Fibroblast of lung (primary cell): ENCODE measurements at regions not wholly inside any gene's neighbourhood (a gene's known extent, or its start where the extent isn't known, plus 50 kb on each side); places are given as distances from the start of the nearest gene placed in this dataset.

ENCODE experiments used
- DNase-seq, 2 donors: peaks; one replicate each; pipeline versions ENCODE4 v3.0.0 to v3.0.0-alpha.2; 2010; ENCODE audit warnings: low read depth in 2 of 2
- H2AFZ ChIP-seq: 2 replicates; pipeline ENCODE4 v1.5.1; 2012; ENCODE audit warnings: low read length, control low read depth, inconsistent platforms
- H3K27ac ChIP-seq: 2 replicates; pipeline ENCODE4 v1.5.1; 2011; ENCODE audit warnings: low read length, control low read depth; ENCODE audit not compliant: insufficient read depth
- H3K27me3 ChIP-seq: 2 replicates; pipeline ENCODE4 v1.5.1; 2011; ENCODE audit warnings: mild to moderate bottlenecking, low read length; ENCODE audit not compliant: control insufficient read depth, insufficient read depth
- H3K36me3 ChIP-seq: 2 replicates; pipeline ENCODE4 v1.5.1; 2011; ENCODE audit warnings: low read length; ENCODE audit not compliant: control insufficient read depth, insufficient read depth
- H3K4me1 ChIP-seq: 2 replicates; pipeline ENCODE4 v1.5.1; 2011; ENCODE audit warnings: low read length; ENCODE audit not compliant: control insufficient read depth, insufficient read depth; ENCODE audit errors: extremely low read depth
- H3K4me2 ChIP-seq: 2 replicates; pipeline ENCODE4 v1.5.1; 2011; ENCODE audit warnings: low read length, control low read depth; ENCODE audit not compliant: insufficient read depth; ENCODE audit errors: extremely low read depth
- H3K4me3 ChIP-seq, 4 experiments: fragments of 200-600 bp in 1 of 4; sonication (generic) in 1 of 4; replicated peaks in 1 of 4; 2 replicates each; pipeline ENCODE4 v1.5.1; 2011 to 2016; ENCODE audit warnings: low read length in 4 of 4, low read depth in 3 of 4, mild to moderate bottlenecking in 3 of 4, control low read depth in 2 of 4, inconsistent platforms in 1 of 4, mixed read lengths in 1 of 4; ENCODE audit not compliant: insufficient read depth in 1 of 4; ENCODE audit errors: control extremely low read depth in 1 of 4
- H3K79me2 ChIP-seq: 2 replicates; pipeline ENCODE4 v1.5.1; 2012; ENCODE audit warnings: mild to moderate bottlenecking, low read length, inconsistent platforms; ENCODE audit not compliant: control insufficient read depth, insufficient read depth
- H3K9ac ChIP-seq: 2 replicates; pipeline ENCODE4 v1.5.1; 2011; ENCODE audit warnings: mild to moderate bottlenecking, low read length, control low read depth; ENCODE audit not compliant: insufficient read depth
- H3K9me3 ChIP-seq: 2 replicates; pipeline ENCODE4 v1.5.1; 2012; ENCODE audit warnings: low read depth, low read length; ENCODE audit not compliant: control insufficient read depth, insufficient read depth
- H4K20me1 ChIP-seq: 2 replicates; pipeline ENCODE4 v1.5.1; 2011; ENCODE audit warnings: low read length; ENCODE audit not compliant: control insufficient read depth, insufficient read depth; ENCODE audit errors: extremely low read depth
- CTCF ChIP-seq, 2 donors: IDR thresholded peaks in 1 of 2; conservative IDR thresholded peaks in 1 of 2; 1 replicate in 1 of 2; 2 replicates in 1 of 2; pipeline ENCODE4 v1.5.1; 2011 to 2012; ENCODE audit warnings: low read length in 2 of 2, control low read depth in 1 of 2, inconsistent platforms in 1 of 2, low read depth in 1 of 2, mild to moderate bottlenecking in 1 of 2
- EZH2 ChIP-seq: IDR thresholded peaks from 2 replicates; pipeline ENCODE4 v1.5.1; 2012; ENCODE audit warnings: low read length, control low read depth, mild to moderate bottlenecking; ENCODE audit errors: missing control alignments

- Histone ChIP-seq H4K20me1 (no peaks in the 10 kb centered on the region), H3K9ac (no peak overlapping the region)
- no peak for DNase-seq
Observed at GRCh38 chr5:58264276-58264675, 195.6 kb downstream of the PLK2 start.

GRCh38 chr5:58263296-58263695 is 196.6 kb downstream of the PLK2 start:
- no peaks in the 10 kb centered on the region for H4K20me1 ChIP-seq
- TF ChIP-seq CTCF (conservative IDR thresholded peaks at IDR 0.05 in 1 of 2, IDR thresholded peaks at IDR 0.05 in 1 of 2; ENCODE audit: low read depth in 1 of 2, low read length in 2 of 2), result no peak
- no peak for TF ChIP-seq EZH2
- H3K36me3 ChIP-seq, result no peaks in the 10 kb centered on the region
- H3K9me3 ChIP-seq, result no peaks in the 10 kb centered on the region
- H3K4me1 ChIP-seq, result peaks cover 2% of the 10 kb centered on the region
- H2AFZ ChIP-seq, result no peak overlapping the region
- H3K79me2 ChIP-seq, result no peaks in the 10 kb centered on the region
- no peak overlapping the region for H3K27ac ChIP-seq
- H3K9ac ChIP-seq, result no peak overlapping the region
- H3K27me3 ChIP-seq, result no peaks in the 10 kb centered on the region
- no peak overlapping the region for H3K4me3 ChIP-seq
- DNase-seq, result peak in 1 of 2 donors; percentile 57
- no peak overlapping the region for H3K4me2 ChIP-seq

More at GRCh38 chr5:58264276-58264675, 195.6 kb downstream of the PLK2 start:
- H3K4me2 ChIP-seq, result no peak overlapping the region
- H3K27me3 ChIP-seq, result no peaks in the 10 kb centered on the region
- no peak overlapping the region for H3K27ac ChIP-seq
- H3K36me3 ChIP-seq, result no peaks in the 10 kb centered on the region
- H2AFZ ChIP-seq, result no peak overlapping the region
- peaks cover 2% of the 10 kb centered on the region for H3K4me1 ChIP-seq
- H3K9me3 ChIP-seq, result no peaks in the 10 kb centered on the region
- H3K79me2 ChIP-seq, result no peaks in the 10 kb centered on the region
- no peak overlapping the region for H3K4me3 ChIP-seq
- TF ChIP-seq EZH2 (no peak), CTCF (conservative IDR thresholded peaks at IDR 0.05 in 1 of 2, IDR thresholded peaks at IDR 0.05 in 1 of 2; ENCODE audit: low read depth in 1 of 2, low read length in 2 of 2) (no peak)

DNA sequence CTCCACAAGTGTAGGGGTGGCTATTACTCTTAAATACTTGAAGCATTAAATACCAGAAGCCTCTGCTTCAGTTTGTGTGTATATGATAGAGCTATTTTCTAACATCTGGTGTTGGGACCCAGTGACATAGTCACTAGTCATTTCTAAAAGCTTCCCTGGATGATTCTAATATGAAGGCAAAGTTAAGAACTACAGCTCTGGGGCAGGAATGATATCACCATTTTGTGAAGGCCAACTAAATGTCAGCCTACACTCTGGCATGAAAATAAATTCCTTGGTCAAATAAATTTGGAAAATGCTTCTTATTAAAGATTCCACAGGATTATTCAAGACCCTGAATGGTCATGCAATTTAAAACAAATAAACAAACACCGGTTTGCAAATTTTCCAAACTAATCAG is 197.7 kb downstream of the PLK2 start:
- Histone ChIP-seq H3K36me3 (no peaks in the 10 kb centered on the region), H3K79me2 (no peaks in the 10 kb centered on the region), H3K27ac (no peak overlapping the region), H3K27me3 (no peaks in the 10 kb centered on the region), H3K4me2 (no peak overlapping the region), H4K20me1 (no peaks in the 10 kb centered on the region), H3K4me1 (peaks cover 2% of the 10 kb centered on the region), H3K9me3 (no peaks in the 10 kb centered on the region), H3K4me3 (no peak overlapping the region), H2AFZ (no peak overlapping the region), H3K9ac (no peak overlapping the region)
- no peak for TF ChIP-seq CTCF (conservative IDR thresholded peaks at IDR 0.05 in 1 of 2, IDR thresholded peaks at IDR 0.05 in 1 of 2; ENCODE audit: low read depth in 1 of 2, low read length in 2 of 2)
- TF ChIP-seq EZH2, result no peak
- DNase-seq, result peak in 1 of 2 donors; percentile 61
